Smooth muscle cell (in vitro differentiated cells): ENCODE measurements at regions not wholly inside any gene's neighbourhood (a gene's known extent, or its start where the extent isn't known, plus 50 kb on each side); places are given as distances from the start of the nearest gene placed in this dataset.

Experiments used
- DNase-seq: peaks from one replicate; lab custom pipeline; 2025; ENCODE audit not compliant: unreplicated experiment; lab: John Stamatoyannopoulos, UW
- H2AFZ ChIP-seq: fragments of 200-600 bp; sonication (generic); 2 replicates; pipeline ENCODE4 v1.6.0; 2016; ENCODE audit warnings: antibody characterized with exemption, low read depth, mild to moderate bottlenecking
- H3F3A ChIP-seq: fragments of 200-600 bp; sonication (generic); 2 replicates; pipeline ENCODE4 v1.6.0; 2017; ENCODE audit warnings: antibody characterized with exemption, low read depth
- H3K27ac ChIP-seq: fragments of 200-600 bp; sonication (generic); 2 replicates; pipeline ENCODE4 v1.5.1; 2016; ENCODE audit warnings: low read depth, mild to moderate bottlenecking
- H3K27me3 ChIP-seq: fragments of 200-600 bp; sonication (generic); 2 replicates; pipeline ENCODE4 v1.6.1; 2016; ENCODE audit warnings: low read depth, mild to moderate bottlenecking
- H3K36me3 ChIP-seq: fragments of 200-600 bp; sonication (generic); 2 replicates; pipeline ENCODE4 v1.5.1; 2016; ENCODE audit warnings: low read depth
- H3K4me1 ChIP-seq: fragments of 200-600 bp; sonication (generic); 2 replicates; pipeline ENCODE4 v1.5.1; 2016; ENCODE audit warnings: low read depth
- H3K4me2 ChIP-seq: fragments of 200-600 bp; sonication (generic); 2 replicates; pipeline ENCODE4 v1.6.0; 2016; ENCODE audit warnings: mild to moderate bottlenecking
- H3K4me3 ChIP-seq: fragments of 200-600 bp; sonication (generic); 2 replicates; pipeline ENCODE4 v1.5.1; 2016; ENCODE audit warnings: mild to moderate bottlenecking
- H3K79me2 ChIP-seq: fragments of 200-600 bp; sonication (generic); 2 replicates; pipeline ENCODE4 v1.6.0; 2016; ENCODE audit warnings: low read depth, mild to moderate bottlenecking
- H3K9ac ChIP-seq: fragments of 200-600 bp; sonication (generic); 2 replicates; pipeline ENCODE4 v1.6.0; 2016; ENCODE audit warnings: low read depth
- H3K9me3 ChIP-seq: fragments of 200-600 bp; sonication (generic); replicated peaks from 2 replicates; pipeline ENCODE4 v1.5.1; 2016; ENCODE audit warnings: low read depth
- H4K20me1 ChIP-seq: fragments of 200-600 bp; sonication (generic); 2 replicates; pipeline ENCODE4 v1.6.0; 2016; ENCODE audit warnings: low read depth
- CTCF ChIP-seq: fragments of 200-600 bp; sonication (generic); IDR thresholded peaks from 2 replicates; pipeline ENCODE4 v1.5.1; 2017; ENCODE audit warnings: borderline replicate concordance, mild to moderate bottlenecking, antibody characterized with exemption; ENCODE audit not compliant: insufficient read depth, poor library complexity, severe bottlenecking
- WGBS: methylation state at CpG from one replicate; pipeline ENCODE4 v1.1.7; 2016; ENCODE audit warnings: low lambda C conversion rate; 5-methylcytosine and 5-hydroxymethylcytosine counted together

GRCh38 chr13:31943591-31943990 is 88.0 kb upstream of the FRY start:
- Histone ChIP-seq H3K4me2 (no peak overlapping the region), H3K27ac (no peak overlapping the region), H3K27me3 (no peaks in the 10 kb centered on the region), H3K4me3 (no peak overlapping the region), H3K36me3 (no peaks in the 10 kb centered on the region), H3K4me1 (peaks cover 6% of the 10 kb centered on the region), H3K79me2 (no peaks in the 10 kb centered on the region), H4K20me1 (no peaks in the 10 kb centered on the region), H3F3A (no peaks in the 10 kb centered on the region), H2AFZ (no peak overlapping the region), H3K9ac (no peak overlapping the region), H3K9me3 (no peaks in the 10 kb centered on the region)
- no peak for TF ChIP-seq CTCF
- WGBS, result 51% methylated on average over 3 of the region's 3 CpGs
- no peak for DNase-seq

GRCh38 chr13:31944262-31945160 is 87.1 kb upstream of the FRY start:
- no peak overlapping the region for H3K9ac ChIP-seq
- no peak for DNase-seq

GRCh38 chr13:31945202-31945961 is 86.2 kb upstream of the FRY start:
- H2AFZ ChIP-seq, result no peak overlapping the region

More at GRCh38 chr13:31944262-31945160, 87.1 kb upstream of the FRY start:
- no peaks in the 10 kb centered on the region for H3F3A ChIP-seq
- H3K9me3 ChIP-seq, result no peaks in the 10 kb centered on the region
- no peak overlapping the region for H2AFZ ChIP-seq
- H4K20me1 ChIP-seq, result no peaks in the 10 kb centered on the region
- H3K4me2 ChIP-seq, result peak overlapping the region; percentile 6
- no peak for TF ChIP-seq CTCF
- 82% methylated on average over 3 of the region's 3 CpGs for WGBS
- H3K36me3 ChIP-seq, result no peaks in the 10 kb centered on the region
- H3K4me3 ChIP-seq, result no peak overlapping the region
- H3K4me1 ChIP-seq, result peaks cover 6% of the 10 kb centered on the region
- H3K27ac ChIP-seq, result no peak overlapping the region
- H3K27me3 ChIP-seq, result no peaks in the 10 kb centered on the region
- no peaks in the 10 kb centered on the region for H3K79me2 ChIP-seq

More at GRCh38 chr13:31945202-31945961, 86.2 kb upstream of the FRY start:
- H3K9me3 ChIP-seq, result no peaks in the 10 kb centered on the region
- H3K27ac ChIP-seq, result no peak overlapping the region
- no peaks in the 10 kb centered on the region for H3K79me2 ChIP-seq
- H3K4me3 ChIP-seq, result no peak overlapping the region
- DNase-seq, result no peak
- H3K4me2 ChIP-seq, result peak overlapping the region; percentile 6
- no peaks in the 10 kb centered on the region for H4K20me1 ChIP-seq
- no peak for TF ChIP-seq CTCF
- 65% methylated on average over 14 of the region's 14 CpGs for WGBS
- peaks cover 6% of the 10 kb centered on the region for H3K4me1 ChIP-seq
- H3K36me3 ChIP-seq, result no peaks in the 10 kb centered on the region
- no peaks in the 10 kb centered on the region for H3K27me3 ChIP-seq
- no peak overlapping the region for H3K9ac ChIP-seq
- no peaks in the 10 kb centered on the region for H3F3A ChIP-seq
